ENCODE measurements at regions not wholly inside any gene's neighbourhood (a gene's known extent, or its start where the extent isn't known, plus 50 kb on each side); places are given as distances from the start of the nearest gene placed in this dataset.

- no peak for DNase-seq (ENCODE audit: low read depth)
- H3K4me3 ChIP-seq (ENCODE audit: low read depth, low read length): no peak overlapping the region
- TF ChIP-seq MAX (IDR thresholded peaks at IDR 0.05; ENCODE audit: low read depth, low read length): no peak
- no peak for TF ChIP-seq POLR2A (IDR thresholded peaks at IDR 0.05; ENCODE audit: extremely low read depth, insufficient read length)
- TF ChIP-seq MYC (IDR thresholded peaks at IDR 0.05; ENCODE audit: low read depth, low read length): no peak
- TF ChIP-seq CTCF (IDR thresholded peaks at IDR 0.05; ENCODE audit: low read depth, low read length): no peak
Measured at GRCh38 chr20:58070664-58071196, 157.7 kb downstream of the ANKRD60 start.

GRCh38 chr20:58069796-58070663, 158.4 kb downstream of the ANKRD60 start:
- TF ChIP-seq POLR2A (IDR thresholded peaks at IDR 0.05; ENCODE audit: extremely low read depth, insufficient read length) (no peak), MYC (IDR thresholded peaks at IDR 0.05; ENCODE audit: low read depth, low read length) (no peak), CTCF (IDR thresholded peaks at IDR 0.05; ENCODE audit: low read depth, low read length) (no peak), MAX (IDR thresholded peaks at IDR 0.05; ENCODE audit: low read depth, low read length) (no peak)
- H3K4me3 ChIP-seq (ENCODE audit: low read depth, low read length): no peak overlapping the region
- no peak for DNase-seq (ENCODE audit: low read depth)

- DNase-seq (ENCODE audit: low read depth): no peak
- H3K4me3 ChIP-seq (ENCODE audit: low read depth, low read length): no peak overlapping the region
- TF ChIP-seq CTCF (IDR thresholded peaks at IDR 0.05; ENCODE audit: low read depth, low read length) (no peak), MYC (IDR thresholded peaks at IDR 0.05; ENCODE audit: low read depth, low read length) (no peak), POLR2A (IDR thresholded peaks at IDR 0.05; ENCODE audit: extremely low read depth, insufficient read length) (no peak), MAX (IDR thresholded peaks at IDR 0.05; ENCODE audit: low read depth, low read length) (no peak)
Measured at GRCh38 chr20:58069207-58069606, 159.2 kb downstream of the ANKRD60 start.

- DNase-seq (ENCODE audit: low read depth): no peak
- no peak overlapping the region for H3K4me3 ChIP-seq (ENCODE audit: low read depth, low read length)
- TF ChIP-seq MYC (IDR thresholded peaks at IDR 0.05; ENCODE audit: low read depth, low read length) (no peak), CTCF (IDR thresholded peaks at IDR 0.05; ENCODE audit: low read depth, low read length) (no peak)
Measured at GRCh38 chr20:58065508-58066361, 162.7 kb downstream of the ANKRD60 start.

- no peak for DNase-seq (ENCODE audit: low read depth)
- no peak for TF ChIP-seq MAX (IDR thresholded peaks at IDR 0.05; ENCODE audit: low read depth, low read length)
- no peak for TF ChIP-seq CTCF (IDR thresholded peaks at IDR 0.05; ENCODE audit: low read depth, low read length)
- TF ChIP-seq POLR2A (IDR thresholded peaks at IDR 0.05; ENCODE audit: extremely low read depth, insufficient read length): no peak
- no peak for TF ChIP-seq MYC (IDR thresholded peaks at IDR 0.05; ENCODE audit: low read depth, low read length)
- no peak overlapping the region for H3K4me3 ChIP-seq (ENCODE audit: low read depth, low read length)
Measured at GRCh38 chr20:58064411-58065010, 163.9 kb downstream of the ANKRD60 start.

Data from NB4 (cell line).